Stomach (tissue), 4 donors: ENCODE measurements at regions not wholly inside any gene's neighbourhood (a gene's known extent, or its start where the extent isn't known, plus 50 kb on each side); places are given as distances from the start of the nearest gene placed in this dataset.

Source experiments
- CTCF ChIP-seq, 7 experiments: fragments of 450-650 bp in 4 of 7; fragments of 200-600 bp in 3 of 7; sonication (generic) in 3 of 7; IDR thresholded peaks; one replicate each; pipeline ENCODE4 v1.5.1; 2016 to 2019; ENCODE audit warnings: antibody characterized with exemption in 7 of 7, control low read depth in 2 of 7, mild to moderate bottlenecking in 1 of 7
- EP300 ChIP-seq: sonication (generic); formaldehyde crosslinking; IDR thresholded peaks from one replicate; pipeline ENCODE4 v1.6.1; 2017; ENCODE audit warnings: antibody characterized with exemption
- POLR2A ChIP-seq, 4 donors: fragments of 450-650 bp; IDR thresholded peaks; one replicate each; pipeline ENCODE4 v1.6.1; 2016; ENCODE audit warnings: antibody characterized with exemption in 4 of 4, control low read depth in 2 of 4, mild to moderate bottlenecking in 1 of 4, moderate library complexity in 1 of 4

GRCh38 chr17:73938706-73939105 lies 264.8 kb upstream of the RPL38 start:
- no peak for TF ChIP-seq CTCF (IDR thresholded peaks at IDR 0.05)
- TF ChIP-seq POLR2A (IDR thresholded peaks at IDR 0.05), result no peak
- no peak for TF ChIP-seq EP300
